GM18873 (cell line): ENCODE measurements at regions not wholly inside any gene's neighbourhood (a gene's known extent, or its start where the extent isn't known, plus 50 kb on each side); places are given as distances from the start of the nearest gene placed in this dataset.
"Not testable (repeated sequence)": the region's sequence is repeated elsewhere in the genome, so short reads cannot be mapped to it uniquely, and the experiment has no call there.

Source experiments
- ATAC-seq: cut with Tn5 transposase; IDR thresholded peaks from one replicate; pipeline ENCODE4 v1.9.1; 2021; ENCODE audit warnings: mild to moderate bottlenecking, moderate library complexity, moderate number of reproducible peaks; ENCODE audit not compliant: unreplicated experiment, low FRiP score

DNA sequence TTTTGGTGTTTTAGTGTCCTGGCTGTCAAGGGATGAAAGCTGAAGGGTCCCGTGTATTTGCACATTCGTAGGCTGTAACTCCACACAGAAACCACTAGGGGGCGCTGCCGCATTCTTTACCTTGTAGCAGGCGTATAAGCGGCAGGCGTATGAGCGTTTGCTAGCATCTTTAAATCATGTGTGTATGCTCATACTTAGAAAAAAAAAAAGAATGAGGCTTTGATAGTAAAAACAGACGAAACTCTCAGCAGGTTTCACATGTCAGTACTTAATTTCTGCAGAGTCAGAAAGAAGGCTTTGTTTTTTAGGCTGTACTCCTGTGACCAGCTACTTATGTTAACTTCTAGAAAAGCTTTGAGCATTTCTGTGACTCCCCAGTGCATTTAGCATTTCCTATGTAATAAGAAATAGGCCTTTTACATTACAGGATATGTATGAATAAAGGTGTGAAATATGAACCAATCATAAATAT, 218.8 kb upstream of the ADAMTSL1 start:
- peak; percentile 86 for ATAC-seq

DNA sequence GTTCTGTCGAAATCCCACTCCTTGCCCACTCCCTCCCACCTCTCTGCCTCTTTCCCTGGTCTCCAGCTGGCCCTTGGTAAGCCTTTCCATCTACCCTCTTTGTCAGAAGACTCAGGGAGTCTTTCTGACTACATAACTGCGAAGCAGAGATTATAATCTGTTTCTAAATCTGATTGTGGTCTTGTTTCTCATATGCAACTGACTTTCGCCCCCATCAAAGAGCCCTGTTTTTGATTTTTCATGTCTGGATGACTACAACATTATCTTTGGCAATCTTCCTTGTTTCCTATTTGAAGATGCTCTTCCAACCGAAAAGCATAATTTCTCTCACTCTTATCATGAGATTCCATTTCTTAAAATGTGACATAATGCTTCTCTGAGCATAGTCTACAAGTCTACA, 218.2 kb upstream of the ADAMTSL1 start:
- ATAC-seq: no peak

DNA sequence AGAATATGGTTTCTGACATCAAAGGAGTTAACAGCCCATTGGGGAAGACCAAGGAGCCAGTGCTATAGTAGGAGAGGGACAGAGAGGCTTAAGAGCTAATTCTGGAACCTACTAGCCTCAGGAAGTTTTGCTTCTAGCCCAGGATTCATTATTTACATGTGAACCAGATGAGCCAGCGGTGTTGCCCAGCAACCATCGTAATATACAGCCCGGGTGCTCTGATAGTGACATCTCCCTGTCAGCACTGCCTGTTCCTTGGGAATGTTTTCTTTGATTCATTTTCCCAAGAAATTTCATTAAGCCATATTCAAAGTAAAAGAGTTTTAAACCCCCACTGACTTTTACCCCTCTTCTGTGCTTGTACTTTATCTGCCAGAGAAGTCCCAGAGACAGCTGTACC, 217.4 kb upstream of the ADAMTSL1 start:
- no peak for ATAC-seq

DNA sequence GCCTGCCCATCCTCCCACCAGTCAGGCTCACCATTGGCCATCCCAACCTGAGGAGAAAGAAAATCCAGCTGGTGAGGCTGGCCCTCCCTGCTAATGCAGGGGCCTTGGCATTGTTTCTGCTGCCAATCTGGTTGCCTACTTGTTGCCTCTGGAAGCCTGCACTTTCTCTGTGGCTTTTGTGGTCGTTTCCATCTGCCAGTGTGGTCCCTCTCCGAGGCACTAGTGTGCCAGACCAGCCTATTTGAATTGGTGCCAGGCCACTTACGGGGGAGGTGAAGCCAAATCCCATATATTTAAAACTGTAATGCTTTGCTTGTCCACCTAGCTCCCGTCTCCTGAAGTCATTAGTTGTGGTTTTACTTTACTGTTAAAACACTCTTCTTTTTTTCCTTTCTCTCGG, 213.4 kb upstream of the ADAMTSL1 start:
- ATAC-seq: no peak

DNA sequence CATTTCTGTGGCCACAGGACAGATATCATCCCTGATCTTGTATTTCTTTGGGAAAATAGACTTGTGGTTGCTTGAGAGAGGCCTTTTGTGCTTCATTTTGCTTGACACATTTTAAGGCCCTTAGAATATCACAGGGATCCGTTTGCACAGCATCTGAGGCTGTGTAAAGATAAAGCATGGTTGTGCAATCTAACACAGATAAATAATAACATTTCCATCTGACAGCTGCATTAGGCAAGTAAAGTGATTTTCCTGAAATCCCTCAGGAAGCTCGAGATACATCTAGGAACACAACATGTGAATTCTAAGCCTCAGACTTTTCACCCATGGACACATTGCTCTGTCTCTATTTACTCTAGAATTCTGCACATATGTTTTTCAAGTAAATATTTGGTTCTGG, 212.8 kb upstream of the ADAMTSL1 start:
- no peak for ATAC-seq

DNA sequence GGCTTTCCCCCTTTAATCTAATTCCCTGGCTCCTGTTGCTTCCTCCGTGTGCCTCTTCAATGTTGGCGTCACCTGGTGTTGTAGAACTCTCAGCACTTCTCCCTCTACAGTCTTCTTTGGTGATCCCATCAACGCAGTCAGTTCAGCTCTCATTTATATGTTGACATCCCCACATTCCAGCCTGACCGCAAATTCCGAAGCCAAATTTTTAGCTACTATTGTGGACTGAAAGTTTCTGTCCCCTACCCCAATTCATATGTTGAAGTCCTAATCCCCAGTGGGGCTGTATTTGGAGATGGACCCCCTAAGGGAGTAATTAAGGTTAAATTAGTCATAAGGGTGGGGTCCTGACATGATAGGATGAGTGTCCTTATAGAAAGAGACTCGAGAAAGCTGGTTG, 210.6 kb upstream of the ADAMTSL1 start:
- no peak for ATAC-seq

DNA sequence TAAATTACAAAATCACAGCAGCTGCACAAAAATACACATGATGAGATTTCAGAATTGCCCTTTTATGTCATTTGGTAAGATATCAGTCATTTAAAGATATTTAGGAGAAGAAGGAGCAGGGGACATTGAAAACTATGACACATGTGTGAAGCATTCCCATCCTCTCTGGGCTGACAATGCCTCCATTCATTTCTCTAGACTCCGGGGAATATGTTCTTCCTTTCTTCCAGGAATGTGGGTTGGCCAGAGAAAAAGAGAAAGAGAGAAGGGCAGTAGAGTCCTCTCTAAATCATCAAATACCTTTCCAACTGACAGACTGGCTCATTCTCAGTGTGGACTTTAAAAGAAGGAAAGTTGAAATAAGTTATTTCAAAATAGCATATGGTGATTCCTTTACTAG, 205.6 kb upstream of the ADAMTSL1 start:
- no peak for ATAC-seq

DNA sequence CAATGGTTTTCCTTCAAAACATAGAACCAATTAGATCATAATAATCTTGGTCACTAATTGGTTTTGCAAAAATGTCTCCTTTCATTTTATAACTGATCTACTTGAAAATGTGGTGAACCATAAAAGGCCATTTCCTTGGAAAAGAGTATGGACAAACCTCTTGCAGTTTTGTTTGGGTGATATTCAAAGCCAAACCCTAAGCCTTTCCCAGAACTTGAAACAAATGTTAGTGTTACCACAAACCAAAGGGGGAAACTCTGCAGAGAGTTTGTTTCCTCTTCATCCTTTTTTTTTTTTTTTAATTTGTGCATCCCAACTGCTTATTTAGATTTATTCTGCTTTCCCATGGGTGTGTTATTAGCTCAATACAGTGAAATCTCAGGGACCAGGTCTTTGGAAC, 204.4 kb upstream of the ADAMTSL1 start:
- no peak for ATAC-seq

DNA sequence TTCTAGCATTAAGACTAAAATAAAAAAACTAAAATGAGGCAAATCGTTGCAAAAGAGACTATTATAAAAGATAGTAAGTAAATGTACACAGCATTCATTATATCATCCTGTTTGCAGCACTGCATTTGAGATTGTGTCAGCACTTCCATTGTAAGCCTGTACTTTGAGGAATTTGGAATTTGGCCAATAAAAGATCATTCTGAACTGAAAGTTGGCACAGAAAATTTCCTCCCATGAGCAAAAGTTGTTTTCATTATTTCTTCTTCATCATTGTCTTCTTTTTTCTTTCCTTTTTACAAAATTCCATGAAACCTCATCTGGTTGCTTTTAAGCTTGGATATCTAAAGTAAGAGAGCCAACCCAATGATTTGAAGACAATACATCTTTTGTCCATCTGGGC, 199.3 kb upstream of the ADAMTSL1 start:
- no peak for ATAC-seq

DNA sequence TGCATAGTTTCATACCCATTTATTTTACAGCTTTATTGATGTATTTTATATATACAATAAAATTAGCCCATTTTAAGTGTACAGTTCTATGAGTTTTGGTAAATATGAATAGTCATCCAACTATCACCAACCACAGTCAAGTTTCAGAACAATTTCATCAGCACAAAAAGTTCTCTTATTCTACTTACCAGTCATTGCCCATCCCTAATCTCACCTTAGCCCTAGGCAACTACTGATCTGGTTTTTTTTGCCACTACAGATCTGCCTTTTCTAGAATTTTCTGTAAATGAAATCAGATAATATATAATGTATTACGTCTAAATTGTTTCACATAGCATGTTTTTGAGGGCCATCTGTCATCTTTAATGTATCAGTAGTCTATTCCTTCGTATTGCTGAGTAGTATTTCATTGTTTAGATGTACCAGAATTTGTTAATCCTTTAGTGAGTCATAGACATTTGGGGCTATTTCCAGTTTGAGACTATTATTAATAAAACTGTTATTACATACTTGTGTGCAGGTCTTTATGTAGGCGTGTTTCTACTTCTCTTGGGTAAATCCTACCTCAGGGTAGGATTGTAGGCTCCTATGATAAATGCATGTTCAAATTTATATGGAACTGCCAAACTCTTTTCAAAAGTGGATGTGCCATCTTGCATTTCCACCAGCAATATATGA, 198.5 kb upstream of the ADAMTSL1 start:
- no peak for ATAC-seq

DNA sequence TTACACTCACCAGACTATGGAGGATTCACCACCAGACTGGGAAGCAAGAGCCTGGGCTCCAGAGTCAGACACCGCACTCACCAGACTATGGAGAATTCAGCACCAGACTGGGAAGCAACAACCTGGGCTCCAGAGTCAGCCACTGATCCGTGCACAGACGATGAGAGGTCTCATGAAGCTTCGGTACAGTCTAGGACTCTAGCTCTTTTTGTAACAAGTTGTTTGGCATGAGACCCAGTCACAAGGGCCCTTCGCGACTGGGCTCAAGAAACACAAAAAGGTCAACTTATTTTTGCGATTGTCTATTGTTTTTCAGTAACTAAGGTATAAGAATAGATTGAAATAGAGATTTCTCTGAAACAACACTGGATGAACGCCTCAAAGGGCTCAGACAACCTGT, 192.7 kb upstream of the ADAMTSL1 start:
- no peak for ATAC-seq

DNA sequence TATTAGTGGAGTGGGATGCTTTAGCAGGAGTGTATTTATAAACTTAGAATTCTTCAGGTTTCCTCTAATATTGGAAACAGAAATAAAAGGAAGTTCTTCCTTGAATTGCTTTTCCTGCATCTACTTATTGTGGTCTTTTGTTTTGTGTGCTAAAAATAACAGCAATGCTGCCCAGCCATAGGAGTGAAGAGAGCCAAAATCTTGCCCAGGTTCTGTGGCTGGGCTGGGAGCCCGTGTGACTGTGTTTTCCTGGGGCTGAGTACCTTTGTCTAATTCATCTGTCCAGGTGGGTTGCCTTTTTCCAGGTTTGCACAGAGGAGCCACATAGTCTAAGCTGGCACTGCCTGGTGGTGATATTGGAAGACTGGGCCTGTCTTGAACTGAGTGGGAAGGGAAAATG, 179.7 kb upstream of the ADAMTSL1 start:
- ATAC-seq: no peak

DNA sequence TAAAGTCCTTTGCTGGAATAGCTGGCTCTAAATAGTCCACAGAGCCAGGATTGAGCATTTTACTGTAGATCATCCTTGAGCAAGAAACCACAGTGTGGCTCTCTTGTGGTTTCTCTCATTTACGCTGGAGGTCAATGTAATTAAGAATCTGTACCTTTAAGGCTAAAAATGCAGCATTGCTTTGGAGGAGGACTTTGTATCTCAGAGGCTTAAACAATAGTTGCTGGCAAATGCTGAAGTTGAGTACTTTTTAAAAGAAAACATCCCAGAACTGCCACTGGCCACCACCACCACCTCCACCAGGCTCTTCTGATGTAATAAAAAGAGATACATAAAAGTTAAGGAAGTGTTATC, 177.3 kb upstream of the ADAMTSL1 start:
- no peak for ATAC-seq

DNA sequence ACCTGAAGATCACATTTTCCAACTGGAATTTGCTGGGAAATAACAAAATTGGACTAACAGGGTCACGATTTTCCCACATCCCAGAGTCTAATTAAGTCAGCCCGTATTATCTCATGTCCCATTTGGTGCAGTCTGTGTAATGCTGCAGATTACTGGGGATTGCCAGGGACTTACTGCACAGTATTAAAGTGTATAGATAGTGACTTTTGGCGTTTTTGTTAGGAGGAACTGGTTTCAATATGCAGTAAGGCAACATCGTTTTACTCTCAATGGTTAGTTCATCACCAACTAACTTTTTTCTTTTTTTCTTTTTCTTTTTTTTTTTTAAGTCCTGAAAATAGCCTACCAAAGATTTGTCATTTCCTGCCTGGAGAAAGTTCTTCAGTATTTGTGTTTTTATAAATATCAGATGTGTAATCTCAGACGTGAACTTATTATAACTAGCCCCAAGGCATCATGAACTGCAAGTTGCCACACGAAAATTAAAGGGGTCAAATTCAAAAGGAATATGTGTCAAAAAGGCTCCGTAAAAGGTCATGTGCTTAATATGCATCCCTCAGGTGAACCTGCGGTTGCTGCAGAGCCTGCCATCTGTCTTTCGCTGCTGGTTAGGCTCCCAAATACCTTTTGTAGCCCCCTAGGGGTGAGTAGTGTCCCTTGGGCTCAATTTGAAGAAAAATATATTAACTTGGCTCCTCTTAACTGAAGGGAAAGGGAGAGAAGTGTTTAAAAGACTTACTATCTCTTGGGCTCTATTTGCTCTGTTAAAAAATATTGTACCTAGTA, 176.7 kb upstream of the ADAMTSL1 start:
- ATAC-seq: no peak

DNA sequence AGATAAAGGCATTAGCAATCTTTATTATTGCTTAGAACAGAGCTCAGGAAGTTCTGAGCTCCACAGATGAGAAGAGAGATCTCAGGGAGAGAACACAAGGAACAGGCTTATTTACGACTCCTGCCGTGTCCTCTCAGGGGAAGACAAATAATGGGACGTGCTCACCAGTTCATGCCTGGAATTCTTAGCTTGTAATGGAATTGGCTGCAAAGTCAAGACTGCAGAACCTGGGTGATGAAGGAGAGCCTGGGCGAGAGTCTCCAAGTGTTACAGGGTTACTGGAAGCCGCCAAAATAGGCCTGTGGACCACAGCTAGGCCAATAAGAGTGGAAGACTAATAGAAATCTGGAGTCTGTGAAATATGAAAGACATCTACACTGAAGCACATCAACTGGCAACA, 174.5 kb upstream of the ADAMTSL1 start:
- ATAC-seq: no peak

DNA sequence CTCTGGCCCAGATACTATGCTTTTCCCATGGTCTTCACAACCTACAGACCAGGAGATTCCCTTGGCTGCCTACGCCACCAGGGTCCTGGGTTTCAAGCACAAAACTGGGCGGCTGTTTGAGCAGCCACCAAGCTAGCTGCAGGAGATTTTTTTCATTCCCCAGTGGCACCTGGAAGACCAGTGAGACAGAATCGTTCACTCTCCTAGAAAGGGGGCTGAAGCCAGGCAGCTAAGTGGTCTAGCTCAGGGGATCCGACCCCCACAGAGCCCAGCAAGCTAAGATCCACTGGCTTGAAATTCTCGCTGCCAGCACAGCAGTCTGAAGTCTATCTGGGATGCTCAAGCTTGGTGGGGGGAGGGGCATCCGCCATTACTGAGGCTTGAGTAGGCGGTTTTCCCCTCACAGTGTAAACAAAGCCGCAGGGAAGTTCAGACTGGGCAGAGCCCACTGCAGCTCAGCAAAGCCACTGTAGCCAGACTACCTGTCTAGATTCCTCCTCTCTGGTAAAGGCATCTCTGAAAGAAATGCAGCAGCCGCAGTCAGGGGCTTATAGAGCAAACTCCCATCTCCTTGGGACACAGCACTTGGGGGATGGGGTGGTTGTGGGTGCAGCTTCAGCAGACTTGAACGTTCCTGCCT, 168.7 kb upstream of the ADAMTSL1 start:
- not testable (repeated sequence) for ATAC-seq

DNA sequence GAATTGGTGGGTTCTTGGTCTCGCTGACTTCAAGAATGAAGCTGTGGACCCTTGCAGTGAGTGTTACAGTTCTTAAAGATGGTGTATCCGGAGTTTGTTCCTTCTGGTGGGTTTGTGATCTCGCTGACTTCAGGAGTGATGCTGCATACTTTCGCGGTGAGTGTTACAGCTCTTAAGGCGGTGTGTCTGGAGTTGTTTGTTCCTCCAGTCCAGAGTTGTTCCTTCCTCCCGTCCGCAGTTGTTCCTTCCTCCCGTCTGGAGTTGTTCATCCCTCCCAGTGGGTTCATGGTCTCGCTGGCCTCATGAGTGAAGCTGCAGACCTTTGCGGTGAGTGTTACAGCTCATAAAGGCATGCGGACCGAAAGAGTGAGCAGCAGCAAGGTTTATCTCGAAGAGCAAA, 159.6 kb upstream of the ADAMTSL1 start:
- ATAC-seq: no peak

DNA sequence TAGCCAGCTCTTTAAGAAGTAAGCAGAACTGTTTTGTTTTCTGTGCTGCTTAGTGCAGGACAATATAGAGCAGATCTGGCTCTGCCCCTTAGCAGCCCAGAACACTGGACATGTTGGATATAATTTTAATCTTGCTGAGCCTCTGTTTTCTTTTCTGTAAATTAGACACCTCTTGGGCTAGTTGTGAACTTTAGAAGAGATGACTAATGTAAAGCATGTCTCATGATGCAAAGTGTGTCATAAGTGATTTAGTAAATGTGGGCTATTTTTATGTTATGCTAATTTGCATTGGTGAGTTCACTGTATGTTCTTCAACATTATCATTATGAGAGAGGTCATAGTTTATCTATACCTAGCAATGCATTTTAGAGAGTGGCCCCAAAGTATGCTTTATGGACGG, 156.1 kb upstream of the ADAMTSL1 start:
- no peak for ATAC-seq

DNA sequence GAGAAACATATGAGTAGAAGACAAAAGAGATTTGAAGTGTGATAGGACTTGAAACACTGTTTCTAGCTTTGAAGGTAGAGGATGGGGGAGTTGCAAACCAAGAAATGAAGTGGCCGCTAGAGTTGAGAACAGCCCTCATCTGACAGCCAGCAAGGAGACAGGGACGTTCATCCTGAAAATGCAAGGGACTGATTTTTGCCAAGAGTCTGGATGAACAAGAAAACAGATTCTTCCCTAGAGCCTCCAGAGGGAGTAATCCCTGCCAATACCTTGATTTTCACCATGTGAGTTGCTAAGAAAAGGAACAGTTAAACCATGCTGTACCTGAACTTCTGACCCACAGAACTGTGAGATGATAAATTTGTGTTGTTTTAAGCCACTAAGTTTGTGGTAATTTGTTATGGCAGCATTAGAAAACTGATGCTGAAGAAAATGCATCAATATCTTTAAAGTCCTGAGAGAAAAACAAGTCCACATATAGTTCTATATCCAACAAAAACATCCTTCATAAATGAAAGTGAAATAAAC, 154.0 kb upstream of the ADAMTSL1 start:
- no peak for ATAC-seq

DNA sequence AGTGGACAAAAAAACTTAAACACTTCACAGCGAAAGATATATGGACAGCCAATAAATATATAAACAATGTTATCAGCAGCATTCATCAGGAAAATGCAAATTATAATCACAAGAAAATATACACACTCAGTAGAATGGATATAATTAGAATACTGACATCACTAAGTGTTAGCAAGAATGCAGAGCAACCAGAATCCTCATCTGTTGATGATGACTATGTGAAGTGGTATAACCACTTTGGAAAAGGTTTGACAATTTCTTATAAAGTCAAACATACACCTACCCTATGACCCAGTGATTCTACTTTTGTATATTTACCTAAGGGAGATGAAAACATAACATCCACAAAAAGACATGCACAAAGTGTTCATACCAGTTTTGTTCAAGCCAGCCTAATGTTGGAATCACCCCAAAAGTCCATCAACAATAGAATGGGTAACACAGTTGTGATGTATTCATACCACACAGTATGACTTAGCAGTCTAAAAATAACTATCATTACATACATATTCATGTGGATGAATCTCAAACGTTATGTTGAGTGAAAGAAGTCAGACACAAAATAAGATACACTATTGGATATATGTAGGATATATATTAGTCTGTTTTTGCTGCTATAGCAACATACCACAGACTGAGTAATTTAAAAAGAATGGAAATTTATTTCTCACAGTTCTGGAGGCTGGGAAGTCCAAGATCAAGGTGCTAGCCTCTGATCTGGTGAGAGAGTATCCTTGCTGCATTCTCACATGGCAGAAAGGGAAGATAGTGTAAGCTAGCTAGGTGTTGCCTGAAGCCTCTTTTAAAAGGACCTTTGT, 148.8 kb upstream of the ADAMTSL1 start:
- no peak for ATAC-seq

DNA sequence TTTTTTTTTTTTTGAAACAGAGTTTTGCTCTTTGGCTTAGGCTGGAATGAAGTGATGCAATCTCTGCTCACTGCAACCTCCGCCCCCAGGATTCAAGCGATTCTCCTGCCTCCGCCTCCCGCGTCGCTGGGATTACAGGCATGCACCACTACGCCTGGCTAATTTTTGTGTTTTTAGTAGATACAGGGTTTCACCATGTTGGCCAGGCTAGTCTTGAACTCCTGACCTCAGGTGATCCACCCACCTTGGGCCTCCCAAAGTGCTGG, 148.3 kb upstream of the ADAMTSL1 start:
- ATAC-seq: not testable (repeated sequence)
